ENCODE measurements at regions not wholly inside any gene's neighbourhood (a gene's known extent, or its start where the extent isn't known, plus 50 kb on each side); places are given as distances from the start of the nearest gene placed in this dataset.

- intact Hi-C loops (cut with DNase I): no loop called here
- DNase-seq: no peak
These were observed 174.3 kb downstream of the KCNA5 start for GRCh38 chr12:5217936-5218335.

- intact Hi-C loops (cut with DNase I): no loop called here
- DNase-seq: no peak
These were observed 176.4 kb downstream of the KCNA5 start for GRCh38 chr12:5220099-5220498.

DNA sequence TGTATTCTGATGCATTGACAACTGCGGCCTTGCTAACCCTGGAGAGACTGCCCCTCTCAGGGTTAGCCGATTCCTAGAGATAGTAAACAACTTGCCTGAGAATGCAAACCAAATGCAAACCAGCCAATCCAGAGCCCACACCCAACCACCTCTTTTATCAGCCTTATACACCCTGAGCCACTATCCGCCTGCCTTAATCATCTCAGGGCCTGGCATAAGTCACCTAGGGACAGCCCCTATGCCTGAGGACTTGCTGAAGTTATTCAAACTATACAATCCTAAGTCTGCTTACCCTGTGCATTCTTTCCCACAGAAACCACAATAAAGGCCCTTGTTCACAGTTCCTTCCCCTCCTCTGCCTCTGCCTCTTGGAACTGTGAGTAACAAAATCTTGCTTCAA is 177.2 kb downstream of the KCNA5 start:
- intact Hi-C loops (cut with DNase I): no loop called here

GRCh38 chr12:5222011-5222461 is 178.4 kb downstream of the KCNA5 start:
- no peak for DNase-seq
- intact Hi-C loops (cut with DNase I): no loop called here

More for the DNA sequence above, 177.2 kb downstream of the KCNA5 start:
- no peak for DNase-seq

GRCh38 chr12:5222729-5223128 is 179.1 kb downstream of the KCNA5 start:
- intact Hi-C loops (cut with DNase I): no loop called here
- no peak for DNase-seq

- intact Hi-C loops (cut with DNase I): no loop called here
- no peak for DNase-seq
These were observed 180.2 kb downstream of the KCNA5 start for GRCh38 chr12:5223881-5224280.

DNA sequence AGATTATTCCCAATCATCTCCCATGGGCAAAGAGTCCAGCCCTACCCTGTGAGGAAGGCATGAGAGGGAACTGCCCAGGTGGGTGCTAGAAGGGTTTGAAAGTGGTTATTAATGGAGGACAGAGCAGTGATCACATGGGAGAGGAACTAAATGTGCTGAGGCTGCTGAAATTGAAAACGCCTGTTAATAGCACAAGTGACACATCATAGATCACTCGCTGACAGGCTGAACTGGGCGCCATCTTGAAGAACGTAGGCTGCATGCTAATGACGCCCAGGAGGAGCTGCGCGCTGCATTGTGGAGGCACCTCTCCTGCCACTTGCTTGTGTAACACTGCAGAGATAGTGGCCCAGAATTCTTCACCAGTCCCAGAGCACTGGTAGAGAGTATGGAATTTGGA is 182.9 kb downstream of the KCNA5 start:
- intact Hi-C loops (cut with DNase I): no loop called here
- DNase-seq: peak in 1 of 42 donors; percentile 13

DNA sequence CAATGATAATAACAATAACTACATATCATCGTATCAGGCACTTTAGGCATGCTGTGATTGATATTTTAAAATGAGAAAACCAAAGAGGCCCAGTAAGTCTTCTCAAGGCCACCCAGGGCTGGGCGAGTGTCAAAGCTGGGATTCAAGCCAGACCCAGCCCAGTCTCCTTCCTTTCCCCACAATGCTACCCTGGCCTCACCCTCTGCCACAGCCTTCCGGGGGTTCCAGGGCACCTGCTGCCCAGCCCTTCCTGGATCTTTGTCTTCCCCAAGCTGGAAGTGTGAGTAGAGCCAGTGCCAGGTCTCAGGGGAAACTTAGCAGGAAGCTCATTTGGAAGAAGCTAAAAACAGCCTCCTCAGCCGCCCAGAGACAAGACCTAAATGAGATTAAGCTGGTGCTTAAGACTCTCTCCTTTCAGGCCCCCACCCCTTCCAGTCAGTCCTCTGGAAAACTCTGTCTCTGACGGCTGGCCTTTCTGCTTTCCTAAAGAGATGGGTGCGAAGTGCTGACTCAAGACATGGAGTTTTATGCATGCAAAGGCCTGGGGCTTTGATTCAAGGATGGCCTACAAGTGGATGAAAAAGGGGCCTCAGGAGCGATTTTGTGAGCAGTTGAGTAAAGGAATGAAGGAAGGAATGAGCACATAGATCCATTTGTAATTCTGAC is 184.2 kb downstream of the KCNA5 start:
- no peak for DNase-seq
- intact Hi-C loops (cut with DNase I): no loop called here

DNA sequence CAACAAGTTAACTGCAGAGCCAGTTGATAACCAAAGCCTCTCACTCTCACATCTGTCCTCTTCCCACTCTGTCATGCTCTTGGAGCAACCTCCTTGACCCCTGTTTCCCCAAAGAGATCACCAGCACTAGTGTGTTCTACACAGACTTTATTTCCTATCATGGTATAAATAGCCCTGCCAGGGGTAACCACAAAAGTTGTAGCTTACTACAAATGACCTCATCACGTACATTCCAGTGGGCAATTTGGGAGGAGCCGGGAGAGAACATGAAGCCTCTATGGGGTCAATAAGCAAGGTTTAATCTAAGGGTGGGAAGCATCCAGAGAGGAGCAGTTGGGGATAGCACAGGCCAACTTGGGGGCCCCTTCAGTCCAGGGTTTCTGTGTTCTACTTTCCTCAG is 186.5 kb downstream of the KCNA5 start:
- no peak for DNase-seq
- intact Hi-C loops (cut with DNase I): no loop called here

- intact Hi-C loops (cut with DNase I): no loop called here
These were observed 187.2 kb downstream of the KCNA5 start for GRCh38 chr12:5230861-5231260.

GRCh38 chr12:5232291-5232690 is 188.6 kb downstream of the KCNA5 start:
- intact Hi-C loops (cut with DNase I): no loop called here
- no peak for DNase-seq

More at GRCh38 chr12:5230861-5231260, 187.2 kb downstream of the KCNA5 start:
- no peak for DNase-seq

GRCh38 chr12:5232826-5233500 is 189.3 kb downstream of the KCNA5 start:
- intact Hi-C loops (cut with DNase I): no loop called here
- no peak for DNase-seq

DNA sequence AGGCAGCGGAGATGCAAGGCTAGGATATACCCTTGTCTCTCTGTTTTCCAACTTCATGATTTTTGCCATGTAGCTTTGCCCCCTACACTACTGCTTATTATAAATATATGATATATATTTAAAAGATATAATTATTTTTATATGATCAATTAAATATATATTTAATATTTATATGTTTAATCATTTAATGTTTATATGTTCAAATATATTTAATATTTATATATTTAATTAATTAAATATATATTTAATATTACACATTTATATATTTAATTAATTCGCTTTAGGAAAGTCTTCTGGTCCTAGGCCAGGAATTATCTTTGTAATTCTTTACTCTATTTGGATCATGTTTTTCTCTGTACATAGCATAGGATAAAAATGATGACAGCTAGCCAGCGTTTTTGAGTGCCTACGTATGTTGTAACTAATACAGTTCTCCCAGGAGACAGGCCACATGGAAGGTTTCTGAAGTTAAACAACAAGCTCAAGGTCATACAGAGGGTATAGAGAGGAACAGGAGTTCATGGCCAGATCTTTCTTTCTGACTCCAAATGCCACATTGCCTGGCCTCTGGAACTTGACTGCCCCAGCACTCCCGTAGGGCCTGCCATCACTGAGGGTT is 192.5 kb downstream of the KCNA5 start:
- DNase-seq: no peak
- intact Hi-C loops (cut with DNase I): no loop called here

DNA sequence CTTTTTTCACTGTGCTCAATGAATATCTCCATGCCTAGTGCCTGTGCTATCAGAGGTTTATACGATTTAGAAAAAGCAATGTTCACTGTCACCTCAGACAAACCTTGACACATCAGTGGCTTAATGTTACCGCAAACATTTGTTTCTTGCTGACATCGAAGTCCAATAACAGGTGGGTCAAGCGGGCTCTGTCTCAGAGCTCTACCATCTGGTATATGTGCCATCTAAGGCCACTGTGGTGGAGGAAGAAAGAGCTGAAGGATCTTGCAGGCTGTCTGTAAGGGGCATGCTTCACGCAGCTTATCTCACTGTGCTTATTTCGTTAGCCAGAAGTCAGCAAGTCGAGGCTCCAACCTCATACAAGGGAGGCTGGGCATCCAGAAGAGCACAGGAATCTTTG is 189.5 kb upstream of the NTF3 start:
- DNase-seq: no peak
- intact Hi-C loops (cut with DNase I): no loop called here

GRCh38 chr12:5243014-5243413 is 188.9 kb upstream of the NTF3 start:
- intact Hi-C loops (cut with DNase I): no loop called here

GRCh38 chr12:5244513-5244972 is 187.4 kb upstream of the NTF3 start:
- intact Hi-C loops (cut with DNase I): no loop called here
- no peak for DNase-seq

More at GRCh38 chr12:5243014-5243413, 188.9 kb upstream of the NTF3 start:
- no peak for DNase-seq

DNA sequence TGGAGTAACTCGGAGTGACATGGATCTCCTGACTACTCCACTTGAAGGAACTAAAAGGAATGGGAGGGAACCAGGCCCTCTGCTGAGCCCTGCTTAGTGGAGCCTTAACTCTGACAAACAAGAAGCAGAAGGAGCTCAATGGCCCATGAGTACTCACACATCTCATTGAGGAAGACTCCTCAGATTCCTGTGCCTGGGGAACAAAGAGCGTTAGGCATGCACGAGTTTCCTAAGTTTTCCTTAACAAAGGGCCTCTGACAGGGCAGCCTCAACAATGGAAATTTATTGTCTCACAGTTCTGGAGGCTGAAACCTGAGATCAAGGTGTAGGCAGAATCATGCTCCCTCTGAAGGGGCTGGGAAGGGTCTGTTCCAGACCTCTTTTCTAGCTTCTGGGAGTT is 185.7 kb upstream of the NTF3 start:
- no peak for DNase-seq
- intact Hi-C loops (cut with DNase I): no loop called here

DNA sequence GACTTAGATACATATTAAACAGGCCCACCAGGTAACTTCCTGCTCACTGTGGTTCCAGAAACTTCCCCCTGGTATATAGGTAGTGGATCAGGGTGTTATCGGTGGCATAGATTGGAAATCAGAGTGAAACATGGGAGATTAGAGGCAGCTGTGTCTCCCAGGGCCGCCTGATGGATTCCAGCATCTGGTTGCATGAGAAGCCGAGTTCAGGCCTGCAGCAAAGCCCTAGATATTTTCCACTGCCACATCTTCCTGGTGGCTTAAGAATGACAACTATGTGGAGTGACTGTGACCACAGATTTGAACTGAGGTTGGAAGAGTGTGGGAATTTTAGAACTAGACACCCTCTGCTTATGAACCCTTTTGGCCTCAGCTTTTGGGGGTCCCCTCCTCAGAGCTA is 184.8 kb upstream of the NTF3 start:
- no peak for DNase-seq
- intact Hi-C loops (cut with DNase I): no loop called here

DNA sequence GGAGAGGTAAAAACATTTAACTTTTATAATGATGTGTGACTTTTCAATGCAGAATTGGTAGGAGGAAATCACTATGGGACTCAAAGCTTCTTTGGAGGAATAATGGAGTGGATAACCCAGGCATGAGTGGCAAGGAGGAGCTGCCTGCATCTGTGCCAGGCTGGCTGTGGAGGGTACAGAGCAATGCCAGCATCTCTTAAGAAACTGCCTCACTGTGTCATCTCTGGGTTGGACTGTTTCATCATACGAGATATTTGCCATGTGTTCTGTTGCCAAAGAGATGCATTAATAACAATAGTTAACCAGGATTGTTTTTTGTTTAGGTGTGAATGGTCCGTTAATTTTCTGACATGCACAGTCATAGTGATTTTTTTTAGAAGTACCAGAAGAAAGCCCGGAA is 183.7 kb upstream of the NTF3 start:
- intact Hi-C loops (cut with DNase I): no loop called here
- DNase-seq: no peak

- intact Hi-C loops (cut with DNase I): no loop called here
- no peak for DNase-seq
These were observed 182.8 kb upstream of the NTF3 start for GRCh38 chr12:5248999-5249526.

Data from head of caudate nucleus (tissue), 42 donors.